Uterus (tissue), 3 donors: ENCODE measurements at regions not wholly inside any gene's neighbourhood (a gene's known extent, or its start where the extent isn't known, plus 50 kb on each side); places are given as distances from the start of the nearest gene placed in this dataset.

Experiments used
- DNase-seq, 2 donors: peaks; one replicate each; pipeline ENCODE4 v3.0.0-alpha.2; 2019 to 2020
- H3K27ac ChIP-seq, 2 donors: fragments of 200-600 bp; sonication (generic); 1 replicate in 1 of 2; 2 replicates in 1 of 2; pipeline ENCODE4 v1.5.1; 2016 to 2018
- H3K27me3 ChIP-seq, 2 donors: fragments of 200-600 bp; sonication (generic); one replicate each; pipeline ENCODE4 v1.5.1; 2018 to 2019; ENCODE audit warnings: control low read depth in 1 of 2
- H3K36me3 ChIP-seq, 2 donors: fragments of 200-600 bp; sonication (generic); one replicate each; pipeline ENCODE4 v1.5.1; 2019; ENCODE audit warnings: control low read depth in 1 of 2
- H3K4me1 ChIP-seq, 2 donors: fragments of 200-600 bp; sonication (generic); one replicate each; pipeline ENCODE4 v1.5.1; 2018 to 2019; ENCODE audit warnings: control low read depth in 1 of 2
- H3K4me3 ChIP-seq, 2 donors: fragments of 200-600 bp; sonication (generic); 1 replicate in 1 of 2; 2 replicates in 1 of 2; pipeline ENCODE4 v1.5.1; 2018 to 2019; ENCODE audit warnings: mild to moderate bottlenecking in 1 of 2
- H3K9me3 ChIP-seq, 2 donors: fragments of 200-600 bp; sonication (generic); one replicate each; pipeline ENCODE4 v1.5.1; 2019; ENCODE audit warnings: control low read depth in 1 of 2
- CTCF ChIP-seq, 4 experiments: fragments of 200-600 bp in 2 of 4; fragments of 450-650 bp in 2 of 4; sonication (generic) in 2 of 4; IDR thresholded peaks; one replicate each; pipeline ENCODE4 v1.5.1; 2016 to 2019; ENCODE audit warnings: antibody characterized with exemption in 4 of 4, mild to moderate bottlenecking in 2 of 4, moderate library complexity in 1 of 4
- POLR2A ChIP-seq, 2 donors: fragments of 450-650 bp; IDR thresholded peaks; one replicate each; pipeline ENCODE4 v1.6.1; 2016; ENCODE audit warnings: antibody characterized with exemption in 2 of 2, mild to moderate bottlenecking in 1 of 2, moderate library complexity in 1 of 2
- intact Hi-C: fragments of 100-400 bp; cut with DNase I; formaldehyde crosslinking; loops from one replicate; pipeline ENCODE4 v1.15.1; 2023; ENCODE audit warnings: low total_unique reads
- donor health status: DM: yes; HTN: yes; CAD: no.

GRCh38 chr2:45293182-45293581 is 283.9 kb upstream of the SIX2 start:
- Histone ChIP-seq H3K9me3 (no peaks in the 10 kb centered on the region), H3K36me3 (no peaks in the 10 kb centered on the region), H3K4me3 (no peak overlapping the region), H3K4me1 (no peaks in the 10 kb centered on the region), H3K27me3 (no peaks in the 10 kb centered on the region), H3K27ac (peak overlapping the region in 1 of 2 donors; percentile 22)
- DNase-seq, result no peak
- intact Hi-C loops, result no loop called here
- TF ChIP-seq CTCF (IDR thresholded peaks at IDR 0.05) (no peak), POLR2A (IDR thresholded peaks at IDR 0.05) (no peak)

GRCh38 chr2:45291296-45291701 is 282.0 kb upstream of the SIX2 start:
- Histone ChIP-seq H3K27me3 (no peaks in the 10 kb centered on the region), H3K36me3 (no peaks in the 10 kb centered on the region), H3K4me3 (no peak overlapping the region), H3K9me3 (no peaks in the 10 kb centered on the region), H3K4me1 (no peaks in the 10 kb centered on the region), H3K27ac (peak overlapping the region; percentile 13 to 46)
- TF ChIP-seq POLR2A (IDR thresholded peaks at IDR 0.05) (no peak), CTCF (IDR thresholded peaks at IDR 0.05) (no peak)
- DNase-seq, result peak; percentile 25 to 30
- intact Hi-C loops, result no loop called here

- Histone ChIP-seq H3K4me1 (no peaks in the 10 kb centered on the region), H3K9me3 (no peaks in the 10 kb centered on the region), H3K4me3 (no peak overlapping the region), H3K36me3 (no peaks in the 10 kb centered on the region), H3K27ac (peak overlapping the region in 1 of 2 donors; percentile 13), H3K27me3 (no peaks in the 10 kb centered on the region)
- TF ChIP-seq POLR2A (IDR thresholded peaks at IDR 0.05), result no peak
- intact Hi-C loops, result no loop called here
- DNase-seq, result no peak
Observed at GRCh38 chr2:45289997-45290709, 280.9 kb upstream of the SIX2 start.

- Histone ChIP-seq H3K4me3 (no peak overlapping the region), H3K27ac (no peak overlapping the region), H3K36me3 (no peaks in the 10 kb centered on the region), H3K9me3 (no peaks in the 10 kb centered on the region), H3K27me3 (no peaks in the 10 kb centered on the region), H3K4me1 (no peaks in the 10 kb centered on the region)
- intact Hi-C loops, result no loop called here
- no peak for TF ChIP-seq POLR2A (IDR thresholded peaks at IDR 0.05)
- TF ChIP-seq CTCF (IDR thresholded peaks at IDR 0.05), result no peak
- no peak for DNase-seq
Observed at GRCh38 chr2:45288532-45289417, 279.5 kb upstream of the SIX2 start.

GRCh38 chr2:45287045-45287444 is 277.8 kb upstream of the SIX2 start:
- intact Hi-C loops, result no loop called here
- H3K27ac ChIP-seq, result peak overlapping the region in 1 of 2 donors; percentile 16

More at GRCh38 chr2:45287045-45287444, 277.8 kb upstream of the SIX2 start:
- no peaks in the 10 kb centered on the region for H3K4me1 ChIP-seq
- no peak for DNase-seq
- TF ChIP-seq CTCF (IDR thresholded peaks at IDR 0.05), result no peak
- no peak for TF ChIP-seq POLR2A (IDR thresholded peaks at IDR 0.05)
- no peaks in the 10 kb centered on the region for H3K27me3 ChIP-seq
- H3K36me3 ChIP-seq, result no peaks in the 10 kb centered on the region
- no peaks in the 10 kb centered on the region for H3K9me3 ChIP-seq
- no peak overlapping the region for H3K4me3 ChIP-seq
